ENCODE measurements at regions not wholly inside any gene's neighbourhood (a gene's known extent, or its start where the extent isn't known, plus 50 kb on each side); places are given as distances from the start of the nearest gene placed in this dataset.

GRCh38 chr10:43763846-43764245, 115.2 kb upstream of the ZNF32 start:
- no peak overlapping the region for H3K27ac ChIP-seq
- TF ChIP-seq, protein P1, sequence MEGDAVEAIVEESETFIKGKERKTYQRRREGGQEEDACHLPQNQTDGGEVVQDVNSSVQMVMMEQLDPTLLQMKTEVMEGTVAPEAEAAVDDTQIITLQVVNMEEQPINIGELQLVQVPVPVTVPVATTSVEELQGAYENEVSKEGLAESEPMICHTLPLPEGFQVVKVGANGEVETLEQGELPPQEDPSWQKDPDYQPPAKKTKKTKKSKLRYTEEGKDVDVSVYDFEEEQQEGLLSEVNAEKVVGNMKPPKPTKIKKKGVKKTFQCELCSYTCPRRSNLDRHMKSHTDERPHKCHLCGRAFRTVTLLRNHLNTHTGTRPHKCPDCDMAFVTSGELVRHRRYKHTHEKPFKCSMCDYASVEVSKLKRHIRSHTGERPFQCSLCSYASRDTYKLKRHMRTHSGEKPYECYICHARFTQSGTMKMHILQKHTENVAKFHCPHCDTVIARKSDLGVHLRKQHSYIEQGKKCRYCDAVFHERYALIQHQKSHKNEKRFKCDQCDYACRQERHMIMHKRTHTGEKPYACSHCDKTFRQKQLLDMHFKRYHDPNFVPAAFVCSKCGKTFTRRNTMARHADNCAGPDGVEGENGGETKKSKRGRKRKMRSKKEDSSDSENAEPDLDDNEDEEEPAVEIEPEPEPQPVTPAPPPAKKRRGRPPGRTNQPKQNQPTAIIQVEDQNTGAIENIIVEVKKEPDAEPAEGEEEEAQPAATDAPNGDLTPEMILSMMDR (IDR thresholded peaks at IDR 0.05; ENCODE audit: low read depth, low read length, missing control alignments): no peak
- H3K4me3 ChIP-seq (ENCODE audit: low read depth, low read length): no peak overlapping the region
- H3K27me3 ChIP-seq (replicated peaks): no peaks in the 10 kb centered on the region
- in situ Hi-C loops (cut with HindIII; ENCODE audit: low pct_ligation_motif_present, low sequenced_read_pairs): no loop called here
- H3K36me3 ChIP-seq (replicated peaks): no peaks in the 10 kb centered on the region
- no peak for DNase-seq

- H3K36me3 ChIP-seq (replicated peaks): no peaks in the 10 kb centered on the region
- in situ Hi-C loops (cut with HindIII; ENCODE audit: low pct_ligation_motif_present, low sequenced_read_pairs): no loop called here
- no peak overlapping the region for H3K4me3 ChIP-seq (ENCODE audit: low read depth, low read length)
- no peaks in the 10 kb centered on the region for H3K27me3 ChIP-seq (replicated peaks)
- DNase-seq: no peak
- no peak overlapping the region for H3K27ac ChIP-seq
- TF ChIP-seq, protein P1 (IDR thresholded peaks at IDR 0.05; ENCODE audit: low read depth, low read length, missing control alignments): no peak
Observed at GRCh38 chr10:43760514-43760913, 111.8 kb upstream of the ZNF32 start.

DNA sequence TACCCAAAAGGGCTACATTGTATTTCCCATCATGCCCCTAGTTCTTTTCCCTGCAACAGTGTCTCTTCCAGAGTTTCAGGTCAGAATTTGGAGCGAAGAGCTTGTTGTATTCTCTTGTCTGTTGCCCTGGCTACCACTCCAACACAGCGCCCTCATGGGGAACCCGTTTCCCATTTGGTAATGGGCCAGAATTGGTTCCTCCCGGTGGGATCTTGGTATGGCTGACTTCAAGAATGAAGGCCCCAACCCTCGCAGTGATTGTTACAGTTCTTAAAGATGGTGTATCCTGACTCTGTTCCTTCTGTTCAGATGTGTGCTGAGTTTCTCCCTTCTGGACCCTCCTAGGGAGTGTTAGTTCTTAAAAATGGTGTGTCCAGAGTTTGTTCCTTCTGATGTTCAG, 110.5 kb upstream of the ZNF32 start:
- Histone ChIP-seq H3K27me3 (replicated peaks) (no peaks in the 10 kb centered on the region), H3K27ac (no peak overlapping the region), H3K4me3 (ENCODE audit: low read depth, low read length) (no peak overlapping the region), H3K36me3 (replicated peaks) (no peaks in the 10 kb centered on the region)
- TF ChIP-seq, protein P1 (IDR thresholded peaks at IDR 0.05; ENCODE audit: low read depth, low read length, missing control alignments): no peak
- in situ Hi-C loops (cut with HindIII; ENCODE audit: low pct_ligation_motif_present, low sequenced_read_pairs): no loop called here
- no peak for DNase-seq

DNA sequence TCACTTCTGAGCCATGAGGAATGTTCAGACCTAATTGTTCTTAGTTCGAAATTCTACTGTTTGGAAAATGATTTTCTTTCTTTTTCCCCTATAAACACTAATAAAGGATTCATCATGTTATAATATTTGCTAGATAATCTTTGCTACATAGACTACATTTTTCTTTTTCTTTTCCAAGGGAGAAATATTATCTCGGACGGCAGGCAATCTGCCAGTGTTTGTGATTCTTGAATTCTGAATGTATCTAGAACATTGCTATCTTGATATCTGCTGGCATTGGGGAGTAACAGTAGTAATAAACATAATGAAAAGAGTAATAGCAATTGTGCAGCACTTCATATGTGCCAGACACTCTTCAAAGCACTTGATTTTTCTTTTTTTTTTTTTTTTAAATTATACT, 107.7 kb upstream of the ZNF32 start:
- in situ Hi-C loops (cut with HindIII; ENCODE audit: low pct_ligation_motif_present, low sequenced_read_pairs): no loop called here
- Histone ChIP-seq H3K36me3 (replicated peaks) (no peaks in the 10 kb centered on the region), H3K27me3 (replicated peaks) (no peaks in the 10 kb centered on the region), H3K27ac (no peak overlapping the region), H3K4me3 (ENCODE audit: low read depth, low read length) (no peak overlapping the region)
- TF ChIP-seq, protein P1 (IDR thresholded peaks at IDR 0.05; ENCODE audit: low read depth, low read length, missing control alignments): no peak
- no peak for DNase-seq

DNA sequence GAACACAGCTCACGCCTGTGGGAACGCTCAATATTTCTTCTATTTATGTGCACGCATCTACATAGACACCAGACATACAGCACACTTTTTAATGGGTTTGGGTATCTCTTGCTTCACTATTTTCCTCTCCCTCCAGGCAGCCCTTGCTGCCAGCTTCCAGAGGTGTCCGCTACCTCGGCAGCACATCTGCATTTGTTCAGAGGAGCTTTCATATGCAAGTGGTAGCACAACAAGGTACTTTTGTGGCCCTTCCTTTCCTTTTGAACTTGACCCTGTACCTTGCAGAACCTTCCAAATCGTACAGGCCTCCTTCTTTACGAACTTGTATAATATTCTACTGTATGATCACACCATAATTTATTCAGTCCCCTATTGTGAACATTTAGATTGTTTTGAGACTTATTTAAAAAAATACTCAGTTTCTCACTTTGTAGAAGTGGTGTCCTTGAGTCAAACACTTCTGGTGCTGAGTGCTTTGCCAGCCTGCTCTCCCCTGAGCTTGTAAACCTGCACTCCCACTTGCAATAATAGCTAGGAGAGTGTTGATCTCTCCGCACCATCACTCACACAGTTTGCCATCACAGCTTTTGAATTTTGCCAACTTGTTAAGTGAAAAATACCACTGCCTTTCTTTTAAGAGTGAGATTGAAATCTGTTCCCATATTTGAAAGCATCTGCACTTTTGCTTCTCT, 106.0 kb upstream of the ZNF32 start:
- Histone ChIP-seq H3K27me3 (replicated peaks) (no peaks in the 10 kb centered on the region), H3K36me3 (replicated peaks) (no peaks in the 10 kb centered on the region), H3K4me3 (ENCODE audit: low read depth, low read length) (no peak overlapping the region), H3K27ac (no peak overlapping the region)
- TF ChIP-seq, protein P1 (IDR thresholded peaks at IDR 0.05; ENCODE audit: low read depth, low read length, missing control alignments): no peak
- DNase-seq: no peak
- in situ Hi-C loops (cut with HindIII; ENCODE audit: low pct_ligation_motif_present, low sequenced_read_pairs): no loop called here

Measured in brain microvascular endothelial cell (primary cell).